Neural progenitor cell (in vitro differentiated cells): ENCODE measurements at regions not wholly inside any gene's neighbourhood (a gene's known extent, or its start where the extent isn't known, plus 50 kb on each side); places are given as distances from the start of the nearest gene placed in this dataset.

ENCODE experiments used
- CTCF ChIP-seq: fragments of 200-600 bp; sonication (generic); IDR thresholded peaks from 2 replicates; pipeline ENCODE4 v1.5.1; 2017; ENCODE audit warnings: antibody characterized with exemption, mild to moderate bottlenecking
- EZH2 ChIP-seq: fragments of 200-600 bp; sonication (generic); IDR thresholded peaks from 2 replicates; pipeline ENCODE4 v1.6.1; 2017; ENCODE audit warnings: antibody characterized with exemption, mild to moderate bottlenecking, moderate library complexity

DNA sequence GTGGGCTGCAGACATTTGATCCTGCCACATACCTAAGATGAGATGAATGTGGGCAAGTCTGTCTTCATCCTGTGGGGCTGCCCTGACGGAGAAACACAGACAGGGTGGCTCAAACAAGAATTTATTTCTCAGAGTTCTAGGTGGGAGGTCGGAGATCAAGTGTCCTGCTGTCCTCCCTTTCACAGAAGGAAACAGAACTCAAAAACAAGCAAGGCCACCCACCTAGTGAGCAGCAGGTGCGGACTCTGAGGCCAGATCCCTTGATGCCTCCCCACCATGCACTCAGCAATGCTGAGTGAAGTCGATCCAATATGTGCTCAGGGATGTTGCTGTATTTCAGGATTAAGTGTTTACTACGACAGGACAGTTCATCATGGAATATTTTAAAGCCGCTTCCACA, 63.0 kb upstream of the SNTG2 start:
- TF ChIP-seq CTCF, result no peak
- no peak for TF ChIP-seq EZH2
